Activated CD4-positive, alpha-beta T cell treated with anti-CD3 and anti-CD28 coated beads, Interleukin-10, Interleukin-2, amounts not matched to agents 100 ng/mL and 50 ng/mL, durations not matched to agents 16 hours and 8 hours (primary cell): ENCODE measurements at regions not wholly inside any gene's neighbourhood (a gene's known extent, or its start where the extent isn't known, plus 50 kb on each side); places are given as distances from the start of the nearest gene placed in this dataset.

Source experiments
- DNase-seq: peaks from one replicate; pipeline ENCODE4 v3.0.0-alpha.2; 2020

- DNase-seq = no peak
These were observed 2071.2 kb upstream of the CDH6 start for GRCh38 chr5:29122306-29122705.

GRCh38 chr5:29114331-29114768 lies 2076.0 kb upstream of the CDH9 start:
- DNase-seq = no peak

GRCh38 chr5:29113516-29113915 lies 2075.1 kb upstream of the CDH9 start:
- no peak for DNase-seq

DNA sequence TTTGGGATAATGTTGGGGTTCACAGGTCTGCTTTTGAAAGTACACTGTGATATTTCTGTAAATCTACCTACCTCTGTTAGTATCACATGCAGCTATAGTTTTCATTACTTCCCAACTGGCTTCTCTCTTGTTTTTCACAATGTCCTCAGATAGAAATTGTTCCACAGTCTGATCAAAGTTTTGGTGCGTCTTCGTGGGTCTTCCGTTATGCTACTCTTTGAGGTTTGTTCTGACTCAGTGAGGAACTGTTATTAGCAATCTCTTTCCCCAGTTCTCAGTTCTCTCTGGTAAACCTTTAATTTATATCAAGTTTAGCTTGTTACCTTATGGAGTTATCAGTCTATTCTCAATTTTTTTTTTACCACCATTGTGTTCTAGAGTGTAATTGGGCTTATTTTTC lies 2061.2 kb upstream of the CDH9 start:
- no peak for DNase-seq

GRCh38 chr5:29089591-29090130 lies 2051.3 kb upstream of the CDH9 start:
- DNase-seq = no peak

DNA sequence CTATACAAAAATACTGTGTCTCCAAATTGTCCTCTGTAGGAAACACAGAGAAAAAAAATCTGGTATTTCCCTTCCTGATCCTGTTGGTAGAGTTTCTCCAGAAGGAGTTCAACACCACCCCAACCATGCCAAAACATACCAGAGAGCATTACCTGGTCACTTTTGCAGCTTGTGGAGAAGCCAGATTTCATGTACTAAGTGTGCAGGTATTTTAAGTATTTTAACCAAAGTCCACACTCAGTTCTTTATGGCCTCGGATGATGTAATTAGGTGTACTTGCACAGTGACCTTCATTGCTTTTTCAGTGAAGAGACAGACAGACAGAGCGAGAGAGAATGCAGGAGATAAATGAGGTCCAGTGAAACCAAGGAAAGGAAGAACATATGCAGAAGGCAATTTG lies 2046.8 kb upstream of the CDH9 start:
- no peak for DNase-seq

- DNase-seq = no peak
These were observed 2041.4 kb upstream of the CDH9 start for GRCh38 chr5:29079771-29080170.

- DNase-seq = no peak
These were observed 2039.1 kb upstream of the CDH9 start for GRCh38 chr5:29077451-29077850.

DNA sequence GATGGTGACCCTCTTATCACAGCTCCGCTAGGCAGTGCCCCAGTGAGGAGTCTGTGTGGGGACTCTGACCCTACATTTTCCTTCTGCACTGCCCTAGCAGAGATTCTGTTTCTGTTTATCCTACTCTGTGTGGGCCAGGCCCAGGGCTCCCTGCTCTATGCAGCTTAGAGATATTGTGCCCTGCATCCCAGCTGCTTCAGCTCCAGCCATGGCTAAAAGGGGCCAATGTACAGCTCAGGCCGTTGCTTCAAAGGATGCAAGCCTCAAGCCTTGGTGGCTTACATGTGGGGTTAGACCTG lies 2030.7 kb upstream of the CDH9 start:
- no peak for DNase-seq

DNA sequence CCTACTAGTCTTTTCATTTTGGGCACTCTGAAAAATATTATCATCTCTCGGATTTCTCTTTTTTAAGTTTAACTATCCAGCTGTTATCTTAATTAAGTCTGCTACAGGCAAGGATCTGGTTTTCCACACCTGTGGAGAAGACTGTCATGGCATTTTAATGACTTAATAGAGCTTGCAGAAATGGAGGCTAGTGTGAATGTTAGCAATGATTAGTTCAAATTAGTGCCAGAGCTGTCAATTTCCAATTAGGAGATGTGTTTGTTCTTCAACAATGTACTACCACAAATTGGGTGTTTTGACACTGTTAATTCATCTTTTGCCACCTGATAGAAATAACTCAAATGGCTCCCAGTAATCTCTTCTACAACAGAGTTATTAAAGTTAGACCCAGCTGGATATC lies 2023.0 kb upstream of the CDH9 start:
- no peak for DNase-seq

DNA sequence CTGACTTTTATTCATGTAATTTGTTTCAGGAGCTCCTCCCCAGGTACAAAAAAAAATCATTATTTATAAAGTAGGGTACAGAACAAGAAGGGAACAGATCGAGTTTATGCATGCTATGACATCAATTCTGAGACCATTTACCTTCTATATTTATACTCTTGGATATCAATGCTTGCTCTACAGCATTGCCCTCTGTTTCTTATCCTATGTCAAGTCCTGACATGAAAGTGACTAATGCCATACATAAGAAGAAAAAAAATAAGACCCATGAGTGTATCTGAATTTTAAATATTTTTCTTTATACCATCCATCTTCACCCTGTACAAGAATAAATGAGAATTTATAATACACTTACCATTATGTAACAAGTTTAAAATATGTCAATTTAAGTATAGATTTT lies 2016.3 kb upstream of the CDH9 start:
- DNase-seq = no peak

- DNase-seq = no peak
These were observed 2015.9 kb upstream of the CDH9 start for GRCh38 chr5:29054282-29054681.

GRCh38 chr5:29051509-29051908 lies 2013.1 kb upstream of the CDH9 start:
- no peak for DNase-seq

GRCh38 chr5:29042152-29042551 lies 2003.8 kb upstream of the CDH9 start:
- no peak for DNase-seq

DNA sequence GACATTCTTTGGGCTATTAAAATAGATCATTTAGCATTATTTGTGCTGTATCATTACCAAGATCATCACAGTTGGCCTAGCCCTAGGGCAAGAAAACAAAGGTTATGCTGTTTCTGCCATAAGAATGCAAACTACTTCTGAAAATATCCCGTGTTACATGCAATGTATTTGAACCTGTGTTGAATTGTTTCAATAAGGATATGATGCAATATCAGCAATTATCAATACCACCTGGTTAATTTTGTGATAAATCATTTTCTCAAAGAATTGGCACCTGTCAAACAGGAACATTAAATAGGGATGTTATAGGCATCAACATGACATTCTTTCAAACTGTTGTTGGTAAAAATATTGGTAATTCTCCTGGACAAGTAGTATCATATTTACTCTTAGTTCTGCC lies 2002.0 kb upstream of the CDH9 start:
- DNase-seq = no peak

DNA sequence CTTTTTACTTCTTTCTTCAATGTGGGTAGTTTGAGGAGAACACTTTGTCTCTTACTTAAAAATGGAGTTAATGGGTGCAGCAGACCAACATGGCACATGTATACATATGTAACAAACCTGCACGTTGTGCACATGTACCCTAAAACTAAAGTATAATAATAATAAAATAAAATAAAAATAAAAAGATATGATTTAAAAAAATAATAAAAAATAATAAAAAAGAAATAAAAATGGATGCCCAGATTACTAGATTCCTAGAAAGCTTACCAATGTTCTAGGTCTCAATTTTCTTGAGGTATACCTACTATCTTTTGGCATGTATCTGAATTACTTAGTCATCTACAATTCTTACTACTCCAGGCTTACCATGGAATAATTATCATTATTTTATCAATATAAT lies 2001.6 kb upstream of the CDH9 start:
- DNase-seq = no peak

- DNase-seq = no peak
These were observed 1999.3 kb upstream of the CDH9 start for GRCh38 chr5:29037716-29038115.

DNA sequence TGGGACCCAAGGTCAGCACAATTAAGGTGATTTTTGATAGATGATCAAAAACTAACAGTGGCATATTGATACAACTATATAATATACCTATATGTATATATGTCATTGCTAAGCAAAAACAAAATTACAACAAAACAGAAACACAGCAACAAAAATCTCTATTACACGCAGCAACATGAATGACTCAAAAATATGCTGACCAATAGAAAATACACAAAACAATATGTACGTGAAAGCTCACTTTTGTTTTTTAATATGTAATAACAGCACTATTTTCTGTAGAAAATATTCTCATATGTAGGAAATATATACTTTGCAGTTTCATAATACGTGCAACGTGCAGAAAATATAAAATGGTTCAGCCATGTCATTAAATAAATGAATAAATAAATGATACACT lies 1985.7 kb upstream of the CDH9 start:
- DNase-seq = no peak

- DNase-seq = no peak
These were observed 1985.2 kb upstream of the CDH9 start for GRCh38 chr5:29023541-29023940.

DNA sequence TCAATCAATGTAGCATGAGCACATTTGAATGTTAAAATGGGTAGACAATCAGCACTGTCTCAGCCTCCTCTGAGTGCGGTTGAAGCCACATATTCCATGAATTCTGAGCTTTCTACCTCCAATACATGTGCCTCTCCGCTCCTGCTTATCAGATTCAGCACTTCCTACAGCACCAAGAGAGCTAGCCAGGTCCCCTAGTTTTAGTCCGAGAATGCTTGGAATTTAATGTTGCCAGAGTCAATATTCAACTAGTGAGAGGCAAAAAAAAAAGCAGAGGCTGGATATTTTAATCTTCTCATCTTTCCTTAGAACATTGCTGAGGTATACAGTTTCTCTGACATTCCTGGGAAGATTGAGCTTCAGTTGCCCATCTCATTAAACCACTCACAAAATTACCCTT lies 1979.1 kb upstream of the CDH9 start:
- no peak for DNase-seq

GRCh38 chr5:29016067-29016466 lies 1977.7 kb upstream of the CDH9 start:
- no peak for DNase-seq

DNA sequence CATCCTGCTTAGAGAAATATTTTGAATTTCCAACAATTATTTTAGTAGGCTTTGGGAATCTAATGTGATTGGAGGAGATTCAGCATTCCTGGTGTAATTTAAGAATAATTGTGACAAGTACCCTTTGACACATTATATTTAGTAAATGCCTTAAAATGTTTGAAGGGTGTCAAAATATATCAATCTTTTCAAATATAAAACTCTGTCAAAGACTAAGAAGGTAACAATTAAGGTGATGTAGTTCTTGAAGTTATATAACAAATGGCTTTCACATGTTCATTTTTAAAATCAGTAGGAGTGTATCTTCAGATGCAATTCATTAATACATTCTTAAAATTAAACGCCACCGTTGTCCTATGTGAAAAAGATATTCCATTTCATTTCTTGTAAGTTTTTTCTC lies 1977.1 kb upstream of the CDH9 start:
- no peak for DNase-seq

DNA sequence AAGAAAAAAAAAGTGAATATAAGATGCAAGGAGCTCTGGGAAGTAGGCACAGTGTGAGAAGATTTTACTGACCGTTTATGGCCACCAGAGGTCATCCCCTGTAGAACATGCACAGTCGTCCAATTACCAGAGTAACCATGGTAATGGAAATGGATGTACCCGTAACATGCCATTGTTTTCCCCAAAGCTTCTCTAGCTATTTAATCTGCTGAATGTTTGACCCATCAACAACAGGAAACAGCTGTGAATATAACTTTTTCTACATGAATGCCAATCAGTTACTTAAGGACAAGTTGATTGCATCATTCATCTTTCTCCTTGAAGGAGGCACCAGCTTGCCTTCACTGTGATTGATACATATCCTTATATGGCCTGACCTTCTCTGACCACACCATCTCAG lies 1967.0 kb upstream of the CDH9 start:
- no peak for DNase-seq

DNA sequence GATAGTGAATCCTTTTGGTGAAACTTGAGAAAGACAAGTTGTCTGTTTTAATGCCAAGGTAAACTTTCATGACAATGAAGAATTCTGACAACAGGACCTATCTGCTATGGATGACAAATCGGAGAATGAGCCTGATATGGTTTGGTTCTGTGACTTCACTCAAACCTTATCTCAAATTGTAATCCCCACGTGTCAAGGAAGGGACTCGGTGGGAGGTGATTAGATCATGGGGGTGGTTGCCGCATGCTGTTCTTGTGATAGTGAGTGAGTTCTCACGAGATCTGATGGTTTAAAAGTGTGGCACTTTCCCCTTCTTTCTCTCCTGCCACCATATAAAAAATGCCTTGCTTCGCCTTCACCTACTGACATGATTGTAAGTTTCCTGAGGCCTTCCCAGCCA lies 1964.1 kb upstream of the CDH9 start:
- no peak for DNase-seq

- no peak for DNase-seq
These were observed 1963.3 kb upstream of the CDH9 start for GRCh38 chr5:29001666-29002065.

- DNase-seq = no peak
These were observed 1946.3 kb upstream of the CDH9 start for GRCh38 chr5:28984639-28985038.
